ENCODE measurements at regions not wholly inside any gene's neighbourhood (a gene's known extent, or its start where the extent isn't known, plus 50 kb on each side); places are given as distances from the start of the nearest gene placed in this dataset.

GRCh38 chr18:75478996-75479880 lies 51.7 kb upstream of the SMIM21 start:
- in situ Hi-C loops (cut with MboI; ENCODE audit: low sequenced_read_pairs in 4 of 4) (loop anchor here in 3 of 4 donors (10.0 to 25.0 kb wide), 5 partner anchors 108 to 834 kb away; no protein-coding TSS in a partner anchor), intact Hi-C loops (cut with DNase I; ENCODE audit: low total_unique reads) (loop anchor here (1.0 to 10.0 kb wide), 3 partner anchors 314 to 824 kb away; no protein-coding TSS in a partner anchor)
- Histone ChIP-seq H3K4me1 (no peaks in the 10 kb centered on the region), H3K4me3 (no peak overlapping the region), H3K9me3 (peaks cover 0 to 3% (median 0%) of the 10 kb centered on the region in 3 donors), H3K27ac (no peak overlapping the region), H3K27me3 (no peaks in the 10 kb centered on the region), H3K36me3 (no peaks in the 10 kb centered on the region)
- DNase-seq (no peak), ATAC-seq (peak; percentile 61 to 63)
- no peak for TF ChIP-seq POLR2A (IDR thresholded peaks at IDR 0.05)
- TF ChIP-seq CTCF (IDR thresholded peaks at IDR 0.05 in 4 of 5, conservative IDR thresholded peaks at IDR 0.05 in 1 of 5): peak in 4 of 5 experiments; percentile 41 to 63 (median 56)

DNA sequence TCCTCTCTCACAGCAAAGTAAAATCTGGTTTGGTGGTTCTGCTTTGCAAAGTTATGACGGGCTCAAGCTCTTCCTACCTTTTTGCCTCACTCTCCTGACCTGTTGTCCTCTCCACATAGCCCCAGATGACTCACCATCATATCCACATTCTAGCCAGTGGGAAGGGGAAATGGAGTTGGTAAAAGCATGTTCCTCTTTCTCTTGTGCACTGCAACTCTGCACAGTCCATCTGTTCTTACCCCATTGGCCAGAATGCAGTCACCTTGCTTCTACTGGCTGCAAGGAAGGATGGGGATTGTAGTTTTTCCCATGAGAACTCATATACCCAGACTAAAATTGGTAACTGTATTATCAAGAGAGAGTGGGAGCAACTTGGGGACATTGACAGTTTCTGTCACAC lies 50.4 kb upstream of the SMIM21 start:
- DNase-seq (no peak), ATAC-seq (no peak)
- no peaks in the 10 kb centered on the region for H3K36me3 ChIP-seq
- no peak for TF ChIP-seq POLR2A (IDR thresholded peaks at IDR 0.05)
- no peak for TF ChIP-seq CTCF (IDR thresholded peaks at IDR 0.05 in 4 of 5, conservative IDR thresholded peaks at IDR 0.05 in 1 of 5)
- no peaks in the 10 kb centered on the region for H3K27me3 ChIP-seq
- H3K27ac ChIP-seq: no peak overlapping the region
- in situ Hi-C loops (cut with MboI; ENCODE audit: low sequenced_read_pairs in 4 of 4) (loop anchor here in 3 of 4 donors (10.0 to 25.0 kb wide), 5 partner anchors 109 to 833 kb away; no protein-coding TSS in a partner anchor), intact Hi-C loops (cut with DNase I; ENCODE audit: low total_unique reads) (loop anchor here (2.0 to 10.0 kb wide), 2 partner anchors 313 to 823 kb away; no protein-coding TSS in a partner anchor)
- no peaks in the 10 kb centered on the region for H3K4me1 ChIP-seq
- no peak overlapping the region for H3K4me3 ChIP-seq
- H3K9me3 ChIP-seq: no peaks in the 10 kb centered on the region
